ENCODE measurements at regions not wholly inside any gene's neighbourhood (a gene's known extent, or its start where the extent isn't known, plus 50 kb on each side); places are given as distances from the start of the nearest gene placed in this dataset.

DNA sequence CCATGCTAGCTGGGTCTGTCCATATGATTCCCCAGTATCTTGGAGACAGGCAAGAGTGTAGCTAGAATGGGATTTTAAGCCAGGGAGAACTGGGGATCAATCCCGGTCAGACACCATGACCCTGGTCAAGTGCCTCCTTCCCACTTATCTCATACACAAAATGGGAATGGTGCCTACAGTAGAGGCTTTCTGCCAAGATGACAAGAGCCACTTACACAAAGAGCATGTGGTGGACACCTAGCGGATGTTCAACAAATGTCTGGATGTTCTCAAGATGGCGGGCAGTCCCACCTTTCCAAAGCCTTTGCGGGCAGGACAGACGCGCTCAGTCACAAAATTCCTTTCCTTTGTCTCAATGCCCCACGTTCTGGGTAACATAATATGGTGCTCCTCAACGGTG, 57.3 kb downstream of the MAF start:
- DNase-seq = no peak

DNA sequence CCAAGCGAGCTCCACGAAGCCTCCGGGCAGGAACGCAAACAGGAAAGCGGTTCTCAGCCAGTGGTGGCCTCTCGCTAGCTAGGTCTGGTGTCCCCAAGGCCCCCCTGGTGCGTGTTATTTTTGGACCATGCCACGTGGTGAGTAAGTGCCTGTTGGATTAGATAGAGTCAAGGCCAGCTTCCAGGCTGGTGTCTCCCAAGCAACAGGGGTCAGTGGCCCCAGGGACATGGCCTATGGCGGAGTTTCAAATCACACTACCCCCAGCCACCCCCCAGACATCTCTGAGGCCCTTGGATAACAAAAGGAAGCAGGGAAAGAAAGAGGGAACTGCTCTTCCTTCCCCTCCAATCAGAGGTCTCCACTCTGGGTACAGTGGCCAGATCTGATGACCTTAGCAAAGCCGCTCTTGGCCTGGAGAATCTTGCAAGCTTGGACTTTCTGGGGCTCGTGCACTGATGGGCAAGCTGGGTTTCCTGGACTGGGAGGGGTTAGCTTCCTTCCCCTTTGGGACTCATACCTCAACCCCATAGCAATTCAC, 58.2 kb downstream of the MAF start:
- no peak for DNase-seq

DNA sequence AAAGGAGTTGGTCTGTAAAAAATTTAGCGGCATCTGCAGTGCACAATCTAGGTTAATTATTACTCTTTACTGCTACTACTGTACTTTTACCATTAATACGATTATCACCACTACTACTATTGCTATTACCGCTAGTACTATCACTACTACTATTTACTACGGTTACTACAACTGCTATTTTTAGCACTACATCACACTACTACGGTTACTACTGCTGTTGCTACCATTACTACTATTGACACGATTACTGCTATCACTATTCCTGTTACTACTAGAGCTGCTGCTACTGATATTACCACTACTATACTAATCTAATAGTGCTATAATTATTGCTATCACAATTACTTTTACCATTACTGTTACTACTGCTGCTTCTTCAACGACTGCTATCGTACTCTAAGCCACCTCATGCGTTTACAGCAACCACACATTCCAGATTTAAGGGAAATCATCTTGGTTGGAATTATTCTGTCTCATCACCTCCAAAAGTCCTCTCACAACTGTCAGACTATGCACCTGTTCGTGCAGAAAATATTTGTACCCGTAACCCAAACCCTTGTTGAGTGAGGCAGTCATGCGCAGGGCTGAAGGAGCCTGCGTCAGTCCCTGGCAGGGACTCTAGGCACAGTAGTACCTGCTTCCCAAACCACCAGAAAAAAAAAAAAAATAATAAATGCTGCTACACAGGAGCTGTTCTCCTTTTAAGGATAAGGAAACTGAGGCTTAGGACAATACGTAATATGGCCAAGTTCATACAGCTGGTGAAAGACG, 59.5 kb downstream of the MAF start:
- no peak for DNase-seq

DNA sequence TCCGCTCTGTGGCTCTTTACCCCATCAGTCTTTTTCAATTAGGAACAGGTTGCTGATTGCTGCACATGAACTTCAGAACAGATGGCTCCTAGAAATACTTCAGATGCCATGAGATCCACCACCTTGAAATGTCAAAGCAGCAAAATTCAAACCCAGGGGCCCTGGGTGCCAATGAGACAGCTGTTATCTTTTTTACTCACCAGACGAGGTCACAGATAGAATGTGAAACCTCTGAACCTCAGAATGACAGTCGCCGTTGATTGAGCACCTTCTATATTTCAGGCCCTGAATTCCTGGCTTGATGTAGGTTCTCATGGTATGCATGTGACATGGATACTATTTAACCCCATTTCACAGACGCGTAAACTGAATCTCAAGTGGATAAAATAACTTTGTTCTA, 63.0 kb downstream of the MAF start:
- DNase-seq = no peak

DNA sequence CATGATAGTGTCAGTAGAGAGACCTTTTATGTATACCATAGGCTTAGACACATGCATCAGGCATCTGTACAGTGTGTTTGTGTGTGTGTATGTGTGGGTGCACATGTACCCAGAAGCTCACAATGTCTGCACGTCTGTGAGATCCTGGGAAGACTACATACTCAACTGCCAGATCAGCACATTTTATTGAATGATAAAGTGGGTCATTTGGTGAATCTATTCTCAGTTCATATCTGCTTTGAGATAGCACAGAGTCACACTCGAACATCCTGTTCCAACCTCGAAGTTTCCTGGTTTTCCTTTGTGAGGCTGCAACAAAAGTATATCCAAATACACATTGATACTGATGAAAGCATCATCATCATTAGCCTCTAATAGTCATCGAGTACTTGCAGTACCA, 63.6 kb downstream of the MAF start:
- no peak for DNase-seq

DNA sequence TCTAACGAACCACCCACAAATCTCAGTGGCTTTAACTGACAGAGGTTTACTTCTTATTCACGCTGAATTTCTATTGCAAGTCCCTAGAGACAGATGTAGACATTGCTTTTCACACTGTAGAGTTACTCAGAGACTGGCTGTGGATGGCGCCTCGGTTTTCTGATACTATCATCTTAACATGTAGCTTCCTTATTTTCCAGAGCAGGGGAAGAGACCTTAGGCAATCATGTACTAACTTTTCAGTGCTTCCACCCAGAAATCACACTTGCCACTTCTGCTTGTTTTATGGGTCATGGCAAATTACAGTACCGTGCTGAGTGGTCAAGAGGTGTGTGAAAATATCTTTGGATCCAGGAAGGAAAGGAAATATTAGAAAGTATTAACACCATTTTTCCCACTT, 65.4 kb downstream of the MAF start:
- DNase-seq = no peak

DNA sequence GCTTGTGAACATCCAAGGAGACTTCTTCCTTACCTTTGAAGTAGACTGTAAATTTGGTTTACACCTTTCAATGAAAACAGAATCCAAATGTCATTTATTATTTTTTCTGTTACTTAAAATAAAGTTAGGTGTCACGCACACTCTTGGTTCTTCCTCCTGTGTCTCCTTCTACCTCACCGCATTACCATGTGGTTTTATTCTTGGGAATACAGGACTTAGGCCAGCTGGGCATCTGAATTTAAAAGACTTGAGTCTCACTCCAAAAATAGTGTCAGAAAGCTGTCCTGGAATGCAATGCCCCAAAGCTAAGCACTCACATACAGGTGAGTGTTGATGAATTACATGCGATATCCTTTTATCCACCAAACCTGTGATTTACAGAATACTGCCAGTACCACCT, 66.4 kb downstream of the MAF start:
- no peak for DNase-seq

DNA sequence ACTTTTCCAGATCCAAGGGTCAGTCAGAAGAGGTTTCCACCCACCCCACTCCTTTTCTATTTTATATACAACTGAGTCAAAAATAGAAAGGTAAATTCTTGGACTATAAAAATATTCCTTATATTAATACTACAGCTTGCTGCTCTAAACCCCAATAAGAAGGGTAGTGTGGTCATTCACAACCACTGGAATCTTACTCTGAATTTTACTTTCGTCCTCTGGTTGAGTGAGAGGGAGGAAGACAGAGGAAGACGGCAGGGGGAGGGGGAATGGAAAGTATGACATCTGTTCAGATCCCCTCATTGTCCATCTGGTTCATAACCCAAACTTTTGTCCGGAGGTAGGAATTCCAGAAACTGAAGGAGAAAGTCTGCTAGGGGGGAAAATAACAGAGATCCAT, 67.2 kb downstream of the MAF start:
- DNase-seq = no peak

DNA sequence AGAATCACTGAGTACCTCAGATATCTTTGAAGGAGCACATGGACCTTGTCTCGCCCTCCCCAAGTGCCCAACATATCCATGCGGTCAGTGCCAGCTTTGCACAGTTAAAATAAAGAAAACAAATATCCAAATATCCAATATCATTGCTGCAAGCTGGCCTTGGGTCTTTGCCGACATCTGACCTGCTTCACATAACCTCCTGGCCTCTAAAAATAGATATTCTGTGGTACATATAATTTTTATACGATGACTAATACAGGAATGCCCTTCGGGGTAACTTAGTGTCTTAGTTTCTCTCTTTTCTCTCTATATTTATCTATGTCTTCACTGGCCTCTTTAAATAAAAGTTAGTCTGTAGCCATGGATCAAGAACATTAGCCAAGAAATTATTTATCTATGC, 67.8 kb downstream of the MAF start:
- DNase-seq = no peak

DNA sequence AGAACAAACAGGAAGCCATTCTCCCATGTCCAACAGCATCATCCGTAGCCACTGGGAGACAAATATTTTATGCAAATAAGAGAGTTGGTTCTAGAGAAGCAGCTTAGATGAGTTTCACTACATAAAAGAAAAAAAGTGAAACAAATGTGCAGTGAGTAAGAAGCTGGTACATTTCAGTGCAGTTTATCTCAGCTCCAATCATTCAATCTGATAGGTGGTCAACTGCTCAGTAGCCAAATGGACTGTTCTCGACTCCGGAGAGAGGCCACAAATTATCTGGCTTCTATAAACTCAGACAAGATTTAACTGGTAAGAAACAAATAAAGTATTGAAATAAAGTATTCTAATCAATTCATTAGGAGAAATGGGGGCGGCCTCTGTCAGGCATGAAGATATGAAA, 68.3 kb downstream of the MAF start:
- DNase-seq = no peak

DNA sequence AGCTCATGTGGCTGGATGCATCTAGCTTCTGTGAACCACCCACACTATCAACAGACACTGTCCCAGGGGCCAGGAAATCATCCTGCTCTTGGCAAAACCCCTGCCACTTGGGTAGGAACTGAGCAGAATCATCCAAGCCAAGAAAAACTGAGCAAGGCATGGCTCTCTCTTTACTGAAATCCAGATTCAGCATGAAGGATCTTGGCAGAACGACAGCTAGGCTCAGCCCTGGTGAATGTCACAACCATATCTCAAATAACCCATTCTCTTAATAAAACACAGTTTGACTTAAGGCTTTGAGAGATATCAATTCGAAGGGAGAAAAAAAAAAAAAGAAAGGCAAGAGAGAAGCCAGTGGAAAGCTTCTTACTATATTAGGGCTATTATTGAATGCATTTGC, 72.2 kb downstream of the MAF start:
- no peak for DNase-seq

DNA sequence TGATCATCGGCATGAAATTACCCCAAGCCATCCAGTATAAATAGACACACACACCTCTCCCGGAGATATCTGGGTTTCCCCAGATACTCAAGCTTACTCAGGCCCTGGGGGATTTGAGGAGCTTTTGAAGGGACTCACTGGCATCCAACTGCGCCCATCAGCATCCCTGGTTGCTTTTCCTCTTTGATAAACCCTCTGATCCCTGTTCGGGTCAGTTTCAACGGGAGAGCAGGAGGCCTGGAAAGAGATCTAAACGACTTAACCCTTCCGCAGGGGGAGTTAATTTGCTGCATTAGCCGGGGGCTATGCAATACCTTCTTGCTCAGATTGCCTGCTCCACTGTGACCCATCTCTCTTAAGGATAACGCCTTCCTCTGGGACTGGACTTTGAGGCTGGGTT, 76.6 kb downstream of the MAF start:
- DNase-seq = no peak

DNA sequence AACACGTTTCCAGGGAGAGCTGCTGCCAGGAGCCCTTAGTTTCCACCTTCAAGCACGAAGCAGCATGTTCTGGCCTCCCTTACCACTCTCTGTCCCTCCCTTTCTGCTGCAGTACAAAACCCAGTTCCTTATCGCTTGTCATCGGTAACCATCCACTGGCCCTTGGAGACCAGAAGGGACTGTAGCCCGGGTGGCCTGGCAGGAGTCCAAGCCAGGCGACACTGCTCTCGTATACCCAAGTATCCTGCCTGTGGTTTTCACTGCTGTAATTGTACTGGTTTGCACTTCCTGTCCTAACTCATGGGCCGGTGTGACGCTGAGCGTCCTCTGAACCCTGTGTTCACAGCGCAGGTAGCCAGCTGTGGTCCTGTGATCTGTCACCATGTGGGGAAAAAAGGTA, 81.1 kb downstream of the MAF start:
- no peak for DNase-seq

DNA sequence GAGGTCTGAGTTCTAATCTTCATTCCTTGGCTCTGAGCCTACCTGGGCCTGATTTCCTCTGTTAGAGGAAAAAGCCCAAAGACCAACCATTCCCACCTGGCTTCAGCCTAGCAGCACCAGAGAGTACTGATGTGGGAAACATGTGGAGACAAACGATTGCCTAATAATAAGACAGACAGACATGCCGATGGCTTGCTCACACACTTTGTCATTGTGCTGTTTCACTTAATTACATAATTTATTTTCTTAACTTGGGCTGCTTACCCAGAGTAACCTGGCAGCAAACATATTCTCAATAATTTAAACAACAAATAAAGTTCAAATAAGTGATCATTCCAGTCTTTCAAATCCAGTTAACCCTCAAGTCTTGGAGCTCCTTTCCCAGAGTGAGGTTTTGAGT, 83.4 kb downstream of the MAF start:
- DNase-seq = no peak

DNA sequence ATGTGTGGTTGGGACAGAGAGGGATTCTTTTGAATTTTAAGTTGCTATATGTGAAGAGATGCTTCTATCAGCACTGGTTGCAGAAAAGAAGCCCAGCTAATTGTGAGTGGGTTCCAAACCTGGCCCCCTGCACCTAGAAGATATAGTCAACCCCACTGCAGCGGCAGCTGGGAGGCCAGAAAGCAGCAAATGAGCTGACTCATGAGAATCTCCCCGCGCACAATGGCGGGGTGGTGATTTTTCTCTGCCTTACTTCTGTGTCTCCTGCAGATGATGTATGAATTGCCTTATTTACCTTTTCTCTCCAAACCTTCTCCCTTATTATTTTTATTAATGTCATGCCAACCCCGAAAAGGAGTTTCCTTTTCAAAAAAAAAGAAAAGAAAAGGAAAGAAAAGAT, 89.7 kb downstream of the MAF start:
- DNase-seq = no peak

DNA sequence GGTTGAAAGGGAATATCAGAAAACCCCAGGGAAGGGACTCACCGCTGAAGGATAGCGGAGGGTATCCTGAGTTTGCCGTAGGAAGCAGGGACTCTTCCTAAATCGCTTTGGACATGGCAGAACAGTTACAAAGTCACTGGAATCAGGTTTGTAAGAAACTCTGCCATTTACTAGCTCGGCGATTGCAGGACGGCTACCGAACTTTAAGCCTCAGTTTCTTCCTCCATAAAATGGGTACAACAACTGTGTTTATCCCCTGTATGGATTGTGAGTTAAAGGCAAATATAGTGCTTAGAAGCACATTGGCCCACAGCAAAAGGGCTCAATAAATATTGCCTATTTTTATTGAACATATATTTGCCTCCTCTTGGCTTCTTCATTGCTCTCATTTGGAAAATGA, 90.6 kb downstream of the MAF start:
- no peak for DNase-seq

DNA sequence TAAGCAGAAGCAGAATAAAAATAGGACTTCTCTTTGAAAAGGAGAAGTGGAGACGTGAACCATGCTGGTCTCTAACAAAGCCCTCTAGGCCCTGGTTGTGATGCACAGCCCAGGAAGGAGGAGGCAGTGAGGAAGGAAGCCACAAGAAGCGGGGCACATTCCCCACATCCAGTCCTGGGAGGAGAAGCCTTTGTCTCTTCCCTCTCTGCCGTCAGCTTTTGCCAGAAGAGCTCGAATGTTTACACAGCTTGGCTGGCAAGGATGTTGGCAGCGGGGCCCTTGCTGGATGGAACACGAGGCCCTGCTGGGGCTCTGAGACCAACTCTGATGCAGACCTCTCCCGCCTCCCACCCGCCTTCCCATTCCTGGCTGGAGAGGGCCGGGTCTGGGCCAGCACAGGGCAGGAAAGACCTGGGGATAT, 91.3 kb downstream of the MAF start:
- DNase-seq = peak; percentile 45

DNA sequence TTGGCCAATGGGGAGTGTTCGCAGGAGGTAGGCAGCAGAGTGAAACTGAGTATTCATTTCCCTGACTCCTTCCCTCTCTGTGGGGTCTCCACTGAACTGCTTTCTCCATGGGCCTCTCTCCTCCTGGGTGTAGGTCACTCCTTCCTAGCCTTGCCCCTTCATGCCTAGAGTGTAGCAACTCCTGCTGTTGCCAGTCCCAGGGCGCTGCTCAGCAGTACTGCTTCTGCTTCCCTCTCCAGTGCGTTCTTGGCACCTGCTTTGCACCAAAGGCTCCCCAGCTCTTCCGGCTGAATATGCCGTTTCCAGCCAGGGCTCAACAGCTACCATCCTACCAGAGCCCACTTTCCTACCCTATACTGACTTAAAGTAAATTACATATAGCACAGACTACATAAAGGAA, 92.2 kb downstream of the MAF start:
- no peak for DNase-seq

DNA sequence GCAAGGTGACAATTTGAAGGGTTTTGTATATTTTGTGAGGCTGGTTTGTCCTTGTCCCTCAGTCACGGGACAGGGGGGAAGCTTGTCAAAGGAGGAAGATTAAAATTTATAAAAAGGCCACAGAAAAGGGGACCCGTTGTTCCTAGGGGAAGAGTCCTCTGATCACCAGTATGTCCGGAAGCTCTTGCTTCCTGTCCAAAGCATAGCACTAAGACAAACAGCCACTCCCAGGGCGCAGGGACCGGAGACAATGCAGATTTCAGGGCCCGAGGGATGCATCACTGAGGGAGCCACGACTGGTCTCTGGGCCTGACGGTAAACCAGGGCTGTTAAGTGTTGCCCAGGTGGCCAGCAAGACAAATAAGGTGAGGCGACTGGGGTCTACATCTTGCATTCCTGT, 95.2 kb downstream of the MAF start:
- DNase-seq = no peak

DNA sequence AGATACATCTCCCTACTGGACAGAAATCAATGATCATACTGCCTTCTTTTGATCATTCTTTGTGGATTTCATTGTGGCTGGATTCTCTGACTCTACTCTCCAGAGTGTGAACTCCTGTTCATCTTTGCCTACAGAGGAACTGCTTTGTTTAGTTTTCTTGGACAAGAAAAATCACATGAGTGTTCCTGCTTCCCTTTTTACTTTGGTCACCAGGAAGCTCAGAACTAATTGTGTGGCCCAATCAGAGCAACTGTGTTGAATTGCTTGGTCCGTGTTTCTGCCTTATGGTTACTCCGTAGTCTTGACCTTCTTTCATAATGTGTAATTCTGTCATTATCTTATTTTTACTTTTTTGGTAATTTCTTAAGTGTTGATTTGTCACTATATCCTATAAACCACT, 97.0 kb downstream of the MAF start:
- no peak for DNase-seq

DNA sequence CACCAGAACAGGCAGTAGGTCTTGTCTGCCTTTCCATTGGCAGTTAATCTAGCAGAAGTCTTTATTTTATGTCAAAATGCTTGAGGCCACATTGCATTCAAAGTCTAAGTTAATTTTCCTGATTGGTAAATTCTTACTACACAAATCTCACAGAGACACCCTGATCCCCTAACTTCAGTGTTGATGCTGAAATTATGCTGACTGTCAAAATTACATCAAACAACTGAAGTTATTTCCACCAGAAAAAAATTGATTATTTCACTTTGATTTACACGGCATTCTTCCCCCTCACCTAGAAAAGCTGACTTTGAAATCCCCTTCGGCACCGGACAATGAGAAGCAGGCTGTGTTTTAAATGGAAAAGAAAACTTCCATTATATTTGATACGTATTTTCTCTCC, 99.1 kb downstream of the MAF start:
- no peak for DNase-seq

DNA sequence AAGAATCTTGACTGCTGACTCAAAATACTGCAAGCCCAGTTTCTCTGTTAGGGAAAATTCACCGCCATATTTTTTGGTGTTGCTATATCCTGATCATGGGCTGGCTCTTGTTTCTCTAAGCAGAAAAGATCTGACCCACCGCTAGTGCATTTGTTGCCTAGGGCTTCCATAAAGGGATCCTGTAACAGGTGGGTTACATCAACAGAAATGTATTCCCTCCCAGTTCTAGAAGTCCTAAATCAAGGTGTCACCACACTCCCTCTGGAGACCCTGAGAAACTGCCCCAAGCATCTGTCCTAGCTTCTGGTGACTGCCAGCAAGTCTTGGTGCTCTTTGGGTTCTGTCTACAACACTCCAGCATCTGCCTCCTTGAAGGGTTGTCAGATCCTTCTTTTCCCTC, 99.7 kb downstream of the MAF start:
- no peak for DNase-seq

DNA sequence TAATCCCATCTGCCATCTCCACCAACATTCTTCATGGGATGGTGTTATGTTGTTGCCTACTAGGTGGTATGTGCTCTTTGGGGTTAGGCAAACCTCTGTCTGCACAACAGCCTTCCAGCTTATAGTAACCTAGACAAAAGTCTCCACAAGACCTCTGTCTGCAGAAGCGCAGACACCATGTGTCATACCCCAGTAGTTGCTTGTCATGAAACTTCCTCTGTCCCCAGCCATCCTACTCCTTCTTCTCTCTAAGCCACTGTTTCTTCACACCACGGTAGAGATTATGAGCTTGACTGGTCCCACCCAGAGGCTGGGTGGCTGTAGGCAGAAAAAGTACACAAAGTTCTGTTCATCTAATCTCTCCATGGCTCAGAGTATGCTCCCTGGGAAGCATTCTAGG, 100.3 kb downstream of the MAF start:
- no peak for DNase-seq

DNA sequence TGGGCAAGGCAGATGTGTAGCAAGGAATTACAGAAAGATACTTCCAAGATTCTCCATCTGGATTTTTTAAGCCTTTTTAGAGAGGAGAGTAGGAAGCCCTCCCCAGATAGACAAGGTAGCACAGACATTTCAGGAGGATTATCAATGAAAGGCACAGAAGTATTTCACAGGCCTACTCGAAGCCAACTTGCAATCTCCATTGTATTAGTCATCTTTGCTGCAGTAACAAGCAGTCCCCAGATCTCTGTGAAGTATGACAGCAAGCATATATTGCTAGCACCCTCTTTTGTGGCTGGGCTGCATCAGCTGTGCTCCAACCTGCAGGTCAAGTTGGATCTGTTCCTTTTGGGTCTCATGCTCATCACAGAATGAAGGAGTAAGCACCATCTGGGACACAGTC, 101.6 kb downstream of the MAF start:
- DNase-seq = no peak

DNA sequence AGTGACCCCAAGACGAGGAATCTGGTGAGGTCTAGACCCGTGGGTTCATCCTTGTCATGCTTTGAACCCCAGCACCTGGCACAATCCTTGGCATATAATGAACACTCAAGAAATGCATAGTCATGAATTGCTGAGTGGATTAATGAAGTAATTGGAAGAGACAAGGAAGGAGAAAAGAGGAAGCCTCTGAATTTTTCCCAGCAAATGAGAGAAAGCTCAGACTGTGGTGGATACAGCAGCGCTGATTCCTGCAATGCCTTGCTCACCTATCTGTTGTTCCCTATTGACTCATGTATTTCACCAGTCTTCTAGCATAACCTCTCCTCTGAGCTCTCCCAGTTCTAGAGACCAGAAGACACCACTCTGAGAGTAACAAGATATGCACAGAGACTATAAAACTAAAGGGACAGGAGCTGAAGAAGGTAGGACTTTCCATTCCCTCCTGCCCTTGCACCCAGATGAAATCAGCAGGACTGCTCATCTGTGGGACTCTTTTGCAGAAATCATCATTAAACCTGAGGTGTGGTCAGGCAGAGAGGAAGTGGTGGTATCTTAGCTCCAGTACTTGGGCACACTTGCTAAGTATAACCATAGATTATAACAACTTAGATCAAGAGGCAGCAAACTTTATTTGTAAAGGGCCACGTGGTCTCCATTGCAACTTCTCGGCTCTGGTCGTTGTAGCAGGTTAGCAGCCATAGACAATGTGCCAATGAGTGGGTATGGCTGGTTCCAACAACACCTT, 102.8 kb downstream of the MAF start:
- DNase-seq = no peak
